HEK293 (cell line): ENCODE measurements at regions not wholly inside any gene's neighbourhood (a gene's known extent, or its start where the extent isn't known, plus 50 kb on each side); places are given as distances from the start of the nearest gene placed in this dataset.

Experiments
- CTCF ChIA-PET: fragments of 350-600 bp; formaldehyde crosslinking; extraction: SDS; loops from one replicate; lab custom pipeline; 2021; ENCODE audit warnings: antibody characterized with exemption; lab: Yijun Ruan, JAX
- POLR2A ChIA-PET: fragments of 300-600 bp; formaldehyde crosslinking; extraction: SDS; loops from one replicate; lab custom pipeline; 2020; ENCODE audit warnings: antibody characterized with exemption, inconsistent platforms; lab: Yijun Ruan, JAX
- H3K27ac ChIP-seq: fragments of 200-500 bp; sonication (Bioruptor generic); 2 replicates; pipeline ENCODE4 v1.5.1; 2014; ENCODE audit warnings: low read depth, low read length, control low read depth, inconsistent platforms; ENCODE audit errors: extremely low read depth
- H3K36me3 ChIP-seq, 2 experiments: fragments of 200-500 bp in 1 of 2; sonication (Bioruptor generic) in 1 of 2; 1 replicate in 1 of 2; 2 replicates in 1 of 2; pipeline ENCODE4 v1.5.1; 2014 to 2017; ENCODE audit warnings: inconsistent platforms in 2 of 2, low read length in 2 of 2; ENCODE audit not compliant: control insufficient read depth in 2 of 2, insufficient read depth in 1 of 2
- H3K4me1 ChIP-seq: fragments of 200-500 bp; sonication (Bioruptor generic); 2 replicates; pipeline ENCODE4 v1.5.1; 2014; ENCODE audit warnings: mild to moderate bottlenecking, low read length, inconsistent platforms; ENCODE audit not compliant: control insufficient read depth, insufficient read depth
- H3K4me3 ChIP-seq: 2 replicates; pipeline ENCODE4 v1.5.1; 2011; ENCODE audit warnings: low read depth, mild to moderate bottlenecking, control low read depth, low read length, moderate library complexity
- H3K9me3 ChIP-seq: fragments of 200-500 bp; sonication (Bioruptor generic); 2 replicates; pipeline ENCODE4 v1.5.1; 2014; ENCODE audit warnings: low read depth, low read length, inconsistent platforms; ENCODE audit not compliant: control insufficient read depth, insufficient read depth
- FEZF1 ChIP-seq: fragments of 450-650 bp; formaldehyde crosslinking; IDR thresholded peaks from 2 replicates; pipeline ENCODE4 v1.5.1; 2016; ENCODE audit warnings: missing biosample characterization, missing genetic modification characterization
- GLI2 ChIP-seq: fragments of 450-650 bp; formaldehyde crosslinking; IDR thresholded peaks from 2 replicates; pipeline ENCODE4; 2017; ENCODE audit warnings: missing biosample characterization, missing genetic modification characterization, low read depth, borderline replicate concordance
- MYNN ChIP-seq: fragments of 450-650 bp; formaldehyde crosslinking; IDR thresholded peaks from 2 replicates; pipeline ENCODE4 v1.5.1; 2016; ENCODE audit warnings: missing biosample characterization, missing genetic modification characterization, borderline replicate concordance
- SP3 ChIP-seq: fragments of 450-650 bp; formaldehyde crosslinking; IDR thresholded peaks from 2 replicates; pipeline ENCODE4 v1.5.1; 2016; ENCODE audit warnings: missing biosample characterization, missing genetic modification characterization
- TRIM28 ChIP-seq: IDR thresholded peaks from 2 replicates; pipeline ENCODE4 v1.6.1; 2011; ENCODE audit warnings: low read length, control low read depth, borderline replicate concordance
- ZFP41 ChIP-seq: fragments of 450-650 bp; formaldehyde crosslinking; IDR thresholded peaks from 2 replicates; pipeline ENCODE4 v1.5.1; 2016; ENCODE audit warnings: missing biosample characterization, missing genetic modification characterization, borderline replicate concordance
- ZIC2 ChIP-seq: fragments of 450-650 bp; formaldehyde crosslinking; IDR thresholded peaks from 2 replicates; pipeline ENCODE4 v1.5.1; 2016; ENCODE audit warnings: missing biosample characterization, missing genetic modification characterization
- ZNF114 ChIP-seq: fragments of 450-650 bp; formaldehyde crosslinking; IDR thresholded peaks from 2 replicates; pipeline ENCODE4 v1.5.0; 2017; ENCODE audit warnings: missing biosample characterization, missing genetic modification characterization
- ZNF248 ChIP-seq: fragments of 450-650 bp; formaldehyde crosslinking; IDR thresholded peaks from 2 replicates; pipeline ENCODE4 v1.5.1; 2017; ENCODE audit warnings: missing biosample characterization, missing genetic modification characterization
- ZNF426 ChIP-seq: fragments of 450-650 bp; formaldehyde crosslinking; IDR thresholded peaks from 2 replicates; pipeline ENCODE4 v1.5.1; 2017; ENCODE audit warnings: missing biosample characterization, missing genetic modification characterization, mild to moderate bottlenecking, inconsistent platforms, moderate library complexity
- ZNF473 ChIP-seq: fragments of 450-650 bp; formaldehyde crosslinking; IDR thresholded peaks from 2 replicates; pipeline ENCODE4 v1.5.1; 2017; ENCODE audit warnings: missing biosample characterization, missing genetic modification characterization
- ZNF585B ChIP-seq: fragments of 450-650 bp; formaldehyde crosslinking; IDR thresholded peaks from 2 replicates; pipeline ENCODE4 v1.5.1; 2016; ENCODE audit warnings: missing biosample characterization, missing genetic modification characterization
- ZNF777 ChIP-seq: fragments of 450-650 bp; formaldehyde crosslinking; IDR thresholded peaks from 2 replicates; pipeline ENCODE4 v1.5.1; 2017; ENCODE audit warnings: missing biosample characterization, missing genetic modification characterization, borderline replicate concordance
- ZNF791 ChIP-seq: fragments of 450-650 bp; formaldehyde crosslinking; IDR thresholded peaks from 2 replicates; pipeline ENCODE4 v1.5.1; 2016; ENCODE audit warnings: missing biosample characterization, missing genetic modification characterization
- TF ChIP-seq, protein P1 (sequence below): sonication (generic); formaldehyde crosslinking; IDR thresholded peaks from 2 replicates; pipeline ENCODE4 v1.8.1; 2022; ENCODE audit warnings: mild to moderate bottlenecking, moderate library complexity, missing genetic modification reagents
- TF ChIP-seq, protein P2 (sequence below): fragments of 450-650 bp; formaldehyde crosslinking; IDR thresholded peaks from 2 replicates; pipeline ENCODE4 v1.5.1; 2016; ENCODE audit warnings: missing biosample characterization, missing genetic modification characterization
- TF ChIP-seq, protein P3 (sequence below): fragments of 450-650 bp; formaldehyde crosslinking; IDR thresholded peaks from 2 replicates; pipeline ENCODE4 v1.5.1; 2016; ENCODE audit warnings: missing biosample characterization, missing genetic modification characterization
- TF ChIP-seq, protein P4 (sequence below): fragments of 450-650 bp; IDR thresholded peaks from 2 replicates; pipeline ENCODE4 v1.5.1; 2018; ENCODE audit warnings: missing biosample characterization, mild to moderate bottlenecking, missing genetic modification characterization
- TF ChIP-seq, protein P5 (sequence below): fragments of 450-650 bp; formaldehyde crosslinking; IDR thresholded peaks from 2 replicates; pipeline ENCODE4 v1.5.1; 2017; ENCODE audit warnings: missing biosample characterization, mild to moderate bottlenecking, missing genetic modification characterization, moderate library complexity

DNA sequence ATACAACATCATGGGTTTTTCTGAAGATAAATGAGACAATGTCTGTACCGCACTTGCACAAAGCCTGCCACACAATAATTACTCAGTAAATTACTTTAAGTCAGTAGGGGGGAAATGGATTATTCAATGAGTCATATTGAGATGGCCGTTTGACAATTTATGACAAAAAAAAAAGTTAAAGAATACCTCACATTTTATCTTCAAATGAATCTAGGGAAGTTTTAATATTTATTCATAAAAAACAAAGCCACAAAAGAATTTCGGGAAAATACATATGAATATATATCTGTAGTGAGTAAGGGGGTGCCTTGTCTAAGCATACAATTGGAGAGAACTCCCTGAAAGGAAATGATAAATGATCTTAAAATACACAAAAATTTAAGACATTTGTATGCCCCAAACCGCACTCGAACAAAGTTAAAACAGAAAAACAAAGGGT lies 197.0 kb upstream of the SLC7A11 start:
- Histone ChIP-seq H3K36me3 (no peaks in the 10 kb centered on the region), H3K9me3 (no peaks in the 10 kb centered on the region), H3K27ac (no peak overlapping the region), H3K4me3 (no peak overlapping the region), H3K4me1 (no peaks in the 10 kb centered on the region)
- CTCF ChIA-PET, result no interaction called here
- POLR2A ChIA-PET, result no interaction called here
- TF ChIP-seq ZNF777 (tag by site-specific recombination) (no peak), ZNF585B (tag by site-specific recombination) (no peak), ZNF248 (tag by site-specific recombination) (no peak), ZNF473 (no peak), ZFP41 (tag by site-specific recombination) (no peak), GLI2 (tag by site-specific recombination) (no peak), ZNF791 (tag by site-specific recombination) (no peak), MYNN (tag by site-specific recombination) (no peak), ZNF114 (tag by site-specific recombination) (no peak), SP3 (tag by site-specific recombination) (no peak)
- TF ChIP-seq, protein P1, sequence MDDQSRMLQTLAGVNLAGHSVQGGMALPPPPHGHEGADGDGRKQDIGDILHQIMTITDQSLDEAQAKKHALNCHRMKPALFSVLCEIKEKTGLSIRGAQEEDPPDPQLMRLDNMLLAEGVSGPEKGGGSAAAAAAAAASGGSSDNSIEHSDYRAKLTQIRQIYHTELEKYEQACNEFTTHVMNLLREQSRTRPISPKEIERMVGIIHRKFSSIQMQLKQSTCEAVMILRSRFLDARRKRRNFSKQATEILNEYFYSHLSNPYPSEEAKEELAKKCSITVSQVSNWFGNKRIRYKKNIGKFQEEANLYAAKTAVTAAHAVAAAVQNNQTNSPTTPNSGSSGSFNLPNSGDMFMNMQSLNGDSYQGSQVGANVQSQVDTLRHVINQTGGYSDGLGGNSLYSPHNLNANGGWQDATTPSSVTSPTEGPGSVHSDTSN (CRISPR knock-in tag), result no peak
- TF ChIP-seq, protein P2, sequence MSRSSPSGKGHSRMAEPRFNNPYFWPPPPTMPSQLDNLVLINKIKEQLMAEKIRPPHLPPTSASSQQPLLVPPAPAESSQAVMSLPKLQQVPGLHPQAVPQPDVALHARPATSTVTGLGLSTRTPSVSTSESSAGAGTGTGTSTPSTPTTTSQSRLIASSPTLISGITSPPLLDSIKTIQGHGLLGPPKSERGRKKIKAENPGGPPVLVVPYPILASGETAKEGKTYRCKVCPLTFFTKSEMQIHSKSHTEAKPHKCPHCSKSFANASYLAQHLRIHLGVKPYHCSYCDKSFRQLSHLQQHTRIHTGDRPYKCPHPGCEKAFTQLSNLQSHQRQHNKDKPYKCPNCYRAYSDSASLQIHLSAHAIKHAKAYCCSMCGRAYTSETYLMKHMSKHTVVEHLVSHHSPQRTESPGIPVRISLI (tag by site-specific recombination), result no peak
- TF ChIP-seq, protein P3, sequence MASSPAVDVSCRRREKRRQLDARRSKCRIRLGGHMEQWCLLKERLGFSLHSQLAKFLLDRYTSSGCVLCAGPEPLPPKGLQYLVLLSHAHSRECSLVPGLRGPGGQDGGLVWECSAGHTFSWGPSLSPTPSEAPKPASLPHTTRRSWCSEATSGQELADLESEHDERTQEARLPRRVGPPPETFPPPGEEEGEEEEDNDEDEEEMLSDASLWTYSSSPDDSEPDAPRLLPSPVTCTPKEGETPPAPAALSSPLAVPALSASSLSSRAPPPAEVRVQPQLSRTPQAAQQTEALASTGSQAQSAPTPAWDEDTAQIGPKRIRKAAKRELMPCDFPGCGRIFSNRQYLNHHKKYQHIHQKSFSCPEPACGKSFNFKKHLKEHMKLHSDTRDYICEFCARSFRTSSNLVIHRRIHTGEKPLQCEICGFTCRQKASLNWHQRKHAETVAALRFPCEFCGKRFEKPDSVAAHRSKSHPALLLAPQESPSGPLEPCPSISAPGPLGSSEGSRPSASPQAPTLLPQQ (tag by site-specific recombination), result no peak
- TF ChIP-seq, all 188 proteins: peak for 0

DNA sequence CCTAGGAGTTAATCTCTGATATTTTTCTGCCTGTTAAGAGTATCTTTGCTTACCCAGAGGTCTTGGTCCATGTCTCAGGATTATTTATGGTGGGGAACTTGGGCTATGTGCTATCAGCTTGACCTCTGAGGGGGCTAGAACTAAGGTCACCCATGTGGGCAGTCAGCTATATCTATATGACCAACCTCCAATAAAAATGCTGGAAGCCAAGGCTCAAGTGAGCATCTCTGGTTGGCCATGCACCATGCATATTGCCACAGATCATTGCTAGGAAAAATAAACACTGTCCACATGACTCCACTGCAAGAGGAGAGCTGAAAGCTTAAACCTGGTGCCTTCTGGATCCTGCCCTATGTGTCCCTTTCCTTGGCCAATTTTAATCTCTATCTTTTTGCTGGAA lies 196.5 kb upstream of the SLC7A11 start:
- Histone ChIP-seq H3K4me3 (no peak overlapping the region), H3K36me3 (no peaks in the 10 kb centered on the region), H3K4me1 (no peaks in the 10 kb centered on the region), H3K27ac (no peak overlapping the region), H3K9me3 (no peaks in the 10 kb centered on the region)
- 0 out of 2 replicates have a peak, but pooled peaks have one; percentile 18 for TF ChIP-seq ZIC2 (tag by site-specific recombination)
- TF ChIP-seq, protein P4, sequence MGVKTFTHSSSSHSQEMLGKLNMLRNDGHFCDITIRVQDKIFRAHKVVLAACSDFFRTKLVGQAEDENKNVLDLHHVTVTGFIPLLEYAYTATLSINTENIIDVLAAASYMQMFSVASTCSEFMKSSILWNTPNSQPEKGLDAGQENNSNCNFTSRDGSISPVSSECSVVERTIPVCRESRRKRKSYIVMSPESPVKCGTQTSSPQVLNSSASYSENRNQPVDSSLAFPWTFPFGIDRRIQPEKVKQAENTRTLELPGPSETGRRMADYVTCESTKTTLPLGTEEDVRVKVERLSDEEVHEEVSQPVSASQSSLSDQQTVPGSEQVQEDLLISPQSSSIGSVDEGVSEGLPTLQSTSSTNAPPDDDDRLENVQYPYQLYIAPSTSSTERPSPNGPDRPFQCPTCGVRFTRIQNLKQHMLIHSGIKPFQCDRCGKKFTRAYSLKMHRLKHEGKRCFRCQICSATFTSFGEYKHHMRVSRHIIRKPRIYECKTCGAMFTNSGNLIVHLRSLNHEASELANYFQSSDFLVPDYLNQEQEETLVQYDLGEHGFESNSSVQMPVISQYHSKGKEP, result peak; percentile 63; the same call in 1 of the 2 replicates
- TF ChIP-seq, protein P5, sequence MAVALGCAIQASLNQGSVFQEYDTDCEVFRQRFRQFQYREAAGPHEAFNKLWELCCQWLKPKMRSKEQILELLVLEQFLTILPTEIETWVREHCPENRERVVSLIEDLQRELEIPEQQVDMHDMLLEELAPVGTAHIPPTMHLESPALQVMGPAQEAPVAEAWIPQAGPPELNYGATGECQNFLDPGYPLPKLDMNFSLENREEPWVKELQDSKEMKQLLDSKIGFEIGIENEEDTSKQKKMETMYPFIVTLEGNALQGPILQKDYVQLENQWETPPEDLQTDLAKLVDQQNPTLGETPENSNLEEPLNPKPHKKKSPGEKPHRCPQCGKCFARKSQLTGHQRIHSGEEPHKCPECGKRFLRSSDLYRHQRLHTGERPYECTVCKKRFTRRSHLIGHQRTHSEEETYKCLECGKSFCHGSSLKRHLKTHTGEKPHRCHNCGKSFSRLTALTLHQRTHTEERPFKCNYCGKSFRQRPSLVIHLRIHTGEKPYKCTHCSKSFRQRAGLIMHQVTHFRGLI (tag by site-specific recombination), result peak; percentile 86
- TF ChIP-seq FEZF1 (tag by site-specific recombination), result peak; percentile 84
- TF ChIP-seq TRIM28, result 0 out of 2 replicates have a peak, but pooled peaks have one; percentile 21
- TF ChIP-seq ZNF426 (tag by site-specific recombination), result no peak
- ChIA-PET CTCF (no interaction called here), POLR2A (no interaction called here)
